GM12878 (cell line): ENCODE measurements at regions not wholly inside any gene's neighbourhood (a gene's known extent, or its start where the extent isn't known, plus 50 kb on each side); places are given as distances from the start of the nearest gene placed in this dataset.

ENCODE experiments used
- RAD21 ChIP-seq: IDR thresholded peaks from 2 replicates; pipeline ENCODE4 v1.6.1; 2011; ENCODE audit warnings: mild to moderate bottlenecking, low read depth, low read length, moderate library complexity; ENCODE audit not compliant: insufficient read depth
- TAF1 ChIP-seq: IDR thresholded peaks from 2 replicates; pipeline ENCODE4 v1.6.1; 2011; ENCODE audit warnings: mild to moderate bottlenecking, low read depth, low read length, borderline replicate concordance

DNA sequence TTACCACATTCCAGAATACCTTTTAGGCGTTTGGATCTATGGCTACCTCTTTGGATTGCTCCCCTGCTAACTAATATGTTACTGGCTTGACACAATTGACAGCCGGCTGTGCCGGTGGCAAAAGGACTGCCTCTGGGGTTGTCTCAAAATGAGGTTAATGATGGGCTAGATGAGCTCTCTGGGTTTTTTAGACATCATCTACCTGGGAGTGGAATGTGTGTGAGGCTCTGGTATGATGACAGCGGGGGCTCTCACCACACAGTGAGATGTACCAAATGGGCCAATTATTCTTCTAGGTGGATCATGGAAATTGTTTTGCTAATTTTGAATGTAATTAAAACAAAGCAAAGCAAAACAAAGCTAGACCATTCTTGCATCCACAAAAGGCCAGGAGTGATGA lies 391.1 kb upstream of the SPRED2 start:
- TF ChIP-seq RAD21 (no peak), TAF1 (no peak)
